ENCODE measurements at regions not wholly inside any gene's neighbourhood (a gene's known extent, or its start where the extent isn't known, plus 50 kb on each side); places are given as distances from the start of the nearest gene placed in this dataset.

DNA sequence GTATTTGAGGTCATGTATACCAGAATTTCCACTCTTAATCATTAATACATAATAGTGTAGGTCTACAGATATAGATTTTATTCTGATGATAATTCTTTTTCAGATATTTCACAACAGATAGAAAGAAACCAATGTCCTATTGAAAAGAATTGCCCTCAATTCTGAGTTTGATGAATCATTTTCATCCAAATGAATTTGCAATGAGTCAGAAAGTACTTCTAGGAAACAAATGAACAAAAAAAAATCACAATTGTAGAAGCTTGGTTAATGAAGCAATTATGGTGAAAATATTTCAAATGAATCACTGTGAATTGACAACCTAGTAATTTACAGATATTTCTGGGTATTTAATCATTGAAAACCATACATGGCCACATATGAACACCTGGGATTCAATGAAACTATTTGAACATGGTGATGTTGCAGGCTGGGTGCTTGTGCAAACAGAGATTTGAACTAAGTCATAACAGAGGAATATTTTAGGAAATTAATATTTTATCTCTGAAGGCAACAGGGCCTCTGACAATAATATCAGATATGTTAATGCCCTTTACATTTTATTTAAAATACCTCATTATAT is 360.9 kb downstream of the SLITRK5 start:
- TF ChIP-seq EP300 (IDR thresholded peaks at IDR 0.05) (no peak), POLR2AphosphoS5 (IDR thresholded peaks at IDR 0.05) (no peak)
- TF ChIP-seq, protein P1, sequence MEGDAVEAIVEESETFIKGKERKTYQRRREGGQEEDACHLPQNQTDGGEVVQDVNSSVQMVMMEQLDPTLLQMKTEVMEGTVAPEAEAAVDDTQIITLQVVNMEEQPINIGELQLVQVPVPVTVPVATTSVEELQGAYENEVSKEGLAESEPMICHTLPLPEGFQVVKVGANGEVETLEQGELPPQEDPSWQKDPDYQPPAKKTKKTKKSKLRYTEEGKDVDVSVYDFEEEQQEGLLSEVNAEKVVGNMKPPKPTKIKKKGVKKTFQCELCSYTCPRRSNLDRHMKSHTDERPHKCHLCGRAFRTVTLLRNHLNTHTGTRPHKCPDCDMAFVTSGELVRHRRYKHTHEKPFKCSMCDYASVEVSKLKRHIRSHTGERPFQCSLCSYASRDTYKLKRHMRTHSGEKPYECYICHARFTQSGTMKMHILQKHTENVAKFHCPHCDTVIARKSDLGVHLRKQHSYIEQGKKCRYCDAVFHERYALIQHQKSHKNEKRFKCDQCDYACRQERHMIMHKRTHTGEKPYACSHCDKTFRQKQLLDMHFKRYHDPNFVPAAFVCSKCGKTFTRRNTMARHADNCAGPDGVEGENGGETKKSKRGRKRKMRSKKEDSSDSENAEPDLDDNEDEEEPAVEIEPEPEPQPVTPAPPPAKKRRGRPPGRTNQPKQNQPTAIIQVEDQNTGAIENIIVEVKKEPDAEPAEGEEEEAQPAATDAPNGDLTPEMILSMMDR (IDR thresholded peaks at IDR 0.05): no peak

All from gastroesophageal sphincter (tissue), 3 donors.